Suprapubic skin (tissue), 4 donors: ENCODE measurements at regions not wholly inside any gene's neighbourhood (a gene's known extent, or its start where the extent isn't known, plus 50 kb on each side); places are given as distances from the start of the nearest gene placed in this dataset.

Source experiments
- DNase-seq, 2 donors: peaks; one replicate each; pipeline ENCODE4 v3.0.0-alpha.2; 2019; ENCODE audit warnings: low spot score in 2 of 2
- H3K27ac ChIP-seq: fragments of 200-600 bp; sonication (generic); one replicate; pipeline ENCODE4 v1.5.1; 2019
- H3K27me3 ChIP-seq: fragments of 200-600 bp; sonication (generic); one replicate; pipeline ENCODE4 v1.5.1; 2019
- H3K36me3 ChIP-seq: fragments of 200-600 bp; sonication (generic); one replicate; pipeline ENCODE4 v1.5.1; 2019
- H3K4me1 ChIP-seq: fragments of 200-600 bp; sonication (generic); one replicate; pipeline ENCODE4 v1.5.1; 2019
- H3K4me3 ChIP-seq: fragments of 200-600 bp; sonication (generic); one replicate; pipeline ENCODE4 v1.5.1; 2019; ENCODE audit warnings: mild to moderate bottlenecking
- H3K9me3 ChIP-seq: fragments of 200-600 bp; sonication (generic); one replicate; pipeline ENCODE4 v1.5.1; 2019
- CTCF ChIP-seq, 2 donors: fragments of 200-600 bp in 1 of 2; fragments of 450-650 bp in 1 of 2; sonication (generic) in 1 of 2; IDR thresholded peaks; one replicate each; pipeline ENCODE4 v1.5.1; 2016 to 2019; ENCODE audit warnings: antibody characterized with exemption in 2 of 2, mild to moderate bottlenecking in 1 of 2, moderate library complexity in 1 of 2
- EP300 ChIP-seq: sonication (generic); formaldehyde crosslinking; IDR thresholded peaks from one replicate; pipeline ENCODE4 v1.6.1; 2017; ENCODE audit warnings: antibody characterized with exemption
- POLR2A ChIP-seq, 2 donors: fragments of 450-650 bp; IDR thresholded peaks; one replicate each; pipeline ENCODE4 v1.6.1; 2017; ENCODE audit warnings: antibody characterized with exemption in 2 of 2, mild to moderate bottlenecking in 2 of 2, moderate library complexity in 2 of 2
- POLR2AphosphoS5 ChIP-seq, 3 donors: sonication (generic); formaldehyde crosslinking; IDR thresholded peaks; one replicate each; pipeline ENCODE4 v1.6.1; 2017; ENCODE audit warnings: antibody characterized with exemption in 3 of 3
- WGBS: methylation state at CpG from one replicate; pipeline ENCODE4 v1.1.5; 2018; 5-methylcytosine and 5-hydroxymethylcytosine counted together

GRCh38 chr12:90287585-90287984 is 578.9 kb upstream of the ATP2B1 start:
- 96% methylated on average over 2 of the region's 2 CpGs for WGBS
- Histone ChIP-seq H3K9me3 (no peaks in the 10 kb centered on the region), H3K4me1 (peaks cover 9% of the 10 kb centered on the region), H3K36me3 (no peaks in the 10 kb centered on the region), H3K27ac (no peak overlapping the region), H3K27me3 (no peaks in the 10 kb centered on the region), H3K4me3 (no peak overlapping the region)
- no peak for DNase-seq
- TF ChIP-seq EP300 = no peak
- no peak for TF ChIP-seq CTCF (IDR thresholded peaks at IDR 0.05)
- TF ChIP-seq POLR2A (IDR thresholded peaks at IDR 0.05) = no peak
- no peak for TF ChIP-seq POLR2AphosphoS5 (IDR thresholded peaks at IDR 0.05)

GRCh38 chr12:90281154-90281868 is 572.7 kb upstream of the ATP2B1 start:
- Histone ChIP-seq H3K27me3 (no peaks in the 10 kb centered on the region), H3K4me1 (no peaks in the 10 kb centered on the region), H3K4me3 (no peak overlapping the region), H3K36me3 (no peaks in the 10 kb centered on the region), H3K9me3 (peaks cover 6% of the 10 kb centered on the region), H3K27ac (no peak overlapping the region)
- no peak for DNase-seq
- no peak for TF ChIP-seq CTCF (IDR thresholded peaks at IDR 0.05)
- TF ChIP-seq POLR2AphosphoS5 (IDR thresholded peaks at IDR 0.05) = no peak
- no peak for TF ChIP-seq POLR2A (IDR thresholded peaks at IDR 0.05)
- TF ChIP-seq EP300 = no peak
- 74% methylated on average over 1 of the region's 1 CpG for WGBS

GRCh38 chr12:90280564-90281058 is 572.0 kb upstream of the ATP2B1 start:
- TF ChIP-seq POLR2AphosphoS5 (IDR thresholded peaks at IDR 0.05) (no peak), CTCF (IDR thresholded peaks at IDR 0.05) (no peak), EP300 (no peak), POLR2A (IDR thresholded peaks at IDR 0.05) (no peak)
- Histone ChIP-seq H3K4me3 (no peak overlapping the region), H3K9me3 (peaks cover 6% of the 10 kb centered on the region), H3K27me3 (no peaks in the 10 kb centered on the region), H3K36me3 (no peaks in the 10 kb centered on the region), H3K27ac (no peak overlapping the region), H3K4me1 (no peaks in the 10 kb centered on the region)
- WGBS = 38% methylated on average over 1 of the region's 1 CpG
- no peak for DNase-seq

- Histone ChIP-seq H3K4me1 (no peaks in the 10 kb centered on the region), H3K4me3 (no peak overlapping the region)
- TF ChIP-seq CTCF (IDR thresholded peaks at IDR 0.05) (no peak), POLR2A (IDR thresholded peaks at IDR 0.05) (no peak), EP300 (no peak), POLR2AphosphoS5 (IDR thresholded peaks at IDR 0.05) (no peak)
Measured at GRCh38 chr12:90280033-90280432, 571.4 kb upstream of the ATP2B1 start.

GRCh38 chr12:90275088-90275487 is 566.5 kb upstream of the ATP2B1 start:
- H3K4me3 ChIP-seq = no peak overlapping the region
- WGBS = 64% methylated on average over 2 of the region's 2 CpGs

More at GRCh38 chr12:90280033-90280432, 571.4 kb upstream of the ATP2B1 start:
- H3K27me3 ChIP-seq = no peaks in the 10 kb centered on the region
- no peak for DNase-seq
- peaks cover 6% of the 10 kb centered on the region for H3K9me3 ChIP-seq
- WGBS = 87% methylated on average over 1 of the region's 1 CpG
- no peak overlapping the region for H3K27ac ChIP-seq
- H3K36me3 ChIP-seq = no peaks in the 10 kb centered on the region

More at GRCh38 chr12:90275088-90275487, 566.5 kb upstream of the ATP2B1 start:
- no peak for DNase-seq
- Histone ChIP-seq H3K4me1 (no peaks in the 10 kb centered on the region), H3K27ac (no peak overlapping the region), H3K9me3 (no peaks in the 10 kb centered on the region), H3K36me3 (no peaks in the 10 kb centered on the region), H3K27me3 (no peaks in the 10 kb centered on the region)
- TF ChIP-seq CTCF (IDR thresholded peaks at IDR 0.05) (no peak), POLR2A (IDR thresholded peaks at IDR 0.05) (no peak), EP300 (no peak), POLR2AphosphoS5 (IDR thresholded peaks at IDR 0.05) (no peak)
